Brain pericyte (primary cell): ENCODE measurements at regions not wholly inside any gene's neighbourhood (a gene's known extent, or its start where the extent isn't known, plus 50 kb on each side); places are given as distances from the start of the nearest gene placed in this dataset.
A peak's percentile ranks its signal among the peaks of the same experiment; 100 is the strongest.

Experiments used
- DNase-seq: peaks from one replicate; pipeline ENCODE4 v3.0.0-alpha.2; 2012; ENCODE audit warnings: low read depth, low spot score

- DNase-seq = no peak
These were observed 324.7 kb downstream of the ETS1 start for GRCh38 chr11:128262463-128263345.

- no peak for DNase-seq
These were observed 326.3 kb downstream of the ETS1 start for GRCh38 chr11:128261011-128261421.

GRCh38 chr11:128260398-128260797 lies 327.0 kb downstream of the ETS1 start:
- no peak for DNase-seq

GRCh38 chr11:128259816-128260215 lies 327.5 kb downstream of the ETS1 start:
- DNase-seq = no peak

GRCh38 chr11:128254941-128255340 lies 332.4 kb downstream of the ETS1 start:
- no peak for DNase-seq

GRCh38 chr11:128251140-128251539 lies 336.2 kb downstream of the ETS1 start:
- DNase-seq = no peak

- no peak for DNase-seq
These were observed 336.9 kb downstream of the ETS1 start for GRCh38 chr11:128250482-128250881.

- peak; percentile 86 for DNase-seq
These were observed 340.4 kb downstream of the ETS1 start for GRCh38 chr11:128246810-128247594.

- peak; percentile 82 for DNase-seq
These were observed 341.0 kb downstream of the ETS1 start for GRCh38 chr11:128246364-128246801.

GRCh38 chr11:128244871-128245270 lies 342.5 kb downstream of the ETS1 start:
- no peak for DNase-seq

- no peak for DNase-seq
These were observed 344.9 kb downstream of the ETS1 start for GRCh38 chr11:128242451-128242850.

GRCh38 chr11:128240546-128240945 lies 346.8 kb downstream of the ETS1 start:
- DNase-seq = no peak

- DNase-seq = no peak
These were observed 348.1 kb downstream of the ETS1 start for GRCh38 chr11:128239306-128239705.

GRCh38 chr11:128238521-128239265 lies 348.7 kb downstream of the ETS1 start:
- no peak for DNase-seq

- DNase-seq = no peak
These were observed 350.6 kb downstream of the ETS1 start for GRCh38 chr11:128236506-128237498.

GRCh38 chr11:128235958-128236357 lies 351.4 kb downstream of the ETS1 start:
- DNase-seq = no peak

- no peak for DNase-seq
These were observed 351.9 kb downstream of the ETS1 start for GRCh38 chr11:128235426-128235825.

GRCh38 chr11:128234143-128234542 lies 353.2 kb downstream of the ETS1 start:
- no peak for DNase-seq

- no peak for DNase-seq
These were observed 354.8 kb downstream of the ETS1 start for GRCh38 chr11:128232588-128232987.

GRCh38 chr11:128231845-128232410 lies 355.4 kb downstream of the ETS1 start:
- DNase-seq = no peak
